Fibroblast of villous mesenchyme (primary cell): ENCODE measurements at regions not wholly inside any gene's neighbourhood (a gene's known extent, or its start where the extent isn't known, plus 50 kb on each side); places are given as distances from the start of the nearest gene placed in this dataset.

Source experiments
- DNase-seq: peaks from one replicate; pipeline ENCODE4 v3.0.0-alpha.2; 2010; ENCODE audit warnings: low read depth
- H3K4me3 ChIP-seq: 2 replicates; pipeline ENCODE4 v1.5.1; 2011; ENCODE audit warnings: low read depth, mild to moderate bottlenecking, low read length
- CTCF ChIP-seq: IDR thresholded peaks from 2 replicates; pipeline ENCODE4 v1.5.1; 2012; ENCODE audit warnings: low read depth, mild to moderate bottlenecking, low read length; ENCODE audit not compliant: insufficient read depth

- DNase-seq = no peak
- H3K4me3 ChIP-seq = no peak overlapping the region
- no peak for TF ChIP-seq CTCF
Observed at GRCh38 chr2:20559277-20559676, 91.6 kb downstream of the HS1BP3 start.

DNA sequence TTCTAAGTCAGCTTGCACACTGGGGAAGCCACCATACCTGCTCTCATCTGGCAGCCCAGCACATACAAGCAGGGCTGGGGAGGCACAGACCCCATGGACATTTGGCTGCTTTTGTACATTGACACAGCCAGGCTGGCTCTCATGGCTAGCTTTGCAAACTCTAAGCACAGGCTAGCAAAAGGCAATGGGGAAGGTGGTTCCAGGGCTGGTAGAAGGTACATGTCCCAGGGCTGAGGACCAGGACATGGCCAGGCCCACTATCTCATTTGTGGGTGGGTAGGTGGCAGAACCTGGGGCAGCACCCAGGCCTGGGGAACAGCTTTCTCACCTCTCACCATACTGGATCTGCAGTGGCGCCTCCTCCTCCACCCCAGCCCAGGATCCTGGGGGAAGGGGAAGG lies 90.9 kb downstream of the HS1BP3 start:
- no peak for TF ChIP-seq CTCF
- DNase-seq = no peak
- no peak overlapping the region for H3K4me3 ChIP-seq

GRCh38 chr2:20560891-20561636 lies 89.8 kb downstream of the HS1BP3 start:
- DNase-seq = no peak
- H3K4me3 ChIP-seq = no peak overlapping the region
- no peak for TF ChIP-seq CTCF

GRCh38 chr2:20561637-20562454 lies 89.1 kb downstream of the HS1BP3 start:
- peak; percentile 72 for DNase-seq
- TF ChIP-seq CTCF = no peak
- H3K4me3 ChIP-seq = no peak overlapping the region

DNA sequence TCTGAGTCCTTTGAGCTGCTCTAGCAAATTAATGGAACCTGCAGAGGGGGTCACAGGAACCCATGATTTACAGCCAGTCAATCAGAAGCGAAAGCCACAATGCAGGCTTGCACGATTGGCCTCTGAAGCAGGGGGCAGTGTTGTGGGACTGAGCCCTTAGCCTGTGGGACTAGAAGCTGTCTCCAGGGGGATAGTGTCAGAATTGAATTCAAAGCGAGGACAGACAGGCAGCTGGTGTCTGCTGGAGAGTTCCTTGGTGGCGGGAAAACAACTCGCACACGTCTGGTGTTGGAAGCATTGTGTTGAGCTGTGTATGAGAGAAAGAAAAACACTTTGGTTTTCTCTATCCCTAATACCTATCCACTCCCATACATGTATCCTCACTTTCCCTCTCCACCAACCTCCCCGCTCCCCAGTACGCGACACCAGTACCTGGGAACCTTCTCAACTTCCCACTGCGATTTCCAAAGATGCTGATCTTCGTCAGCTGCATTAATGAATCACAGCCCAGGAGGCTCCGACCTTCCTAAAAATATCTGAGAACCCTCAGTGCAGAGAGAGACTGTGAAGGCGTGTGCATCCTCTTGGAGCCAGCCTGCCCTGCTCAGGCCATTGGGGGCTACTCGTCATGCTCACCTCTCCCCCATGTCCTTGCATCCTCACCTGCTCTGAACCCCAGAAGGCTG lies 88.2 kb downstream of the HS1BP3 start:
- no peak for DNase-seq
- peak; percentile 8 for TF ChIP-seq CTCF
- no peak overlapping the region for H3K4me3 ChIP-seq

GRCh38 chr2:20563251-20563650 lies 87.6 kb downstream of the HS1BP3 start:
- DNase-seq = no peak
- no peak for TF ChIP-seq CTCF
- H3K4me3 ChIP-seq = no peak overlapping the region
